Breast epithelium (tissue), 3 donors: ENCODE measurements at regions not wholly inside any gene's neighbourhood (a gene's known extent, or its start where the extent isn't known, plus 50 kb on each side); places are given as distances from the start of the nearest gene placed in this dataset.

ENCODE experiments used
- CTCF ChIP-seq, 3 donors: fragments of 450-650 bp; IDR thresholded peaks; one replicate each; pipeline ENCODE4 v1.5.1; 2016 to 2017; ENCODE audit warnings: antibody characterized with exemption in 3 of 3, mild to moderate bottlenecking in 3 of 3, moderate library complexity in 3 of 3
- POLR2AphosphoS5 ChIP-seq, 3 donors: sonication (generic); formaldehyde crosslinking; IDR thresholded peaks; one replicate each; pipeline ENCODE4 v1.6.1; 2017; ENCODE audit warnings: antibody characterized with exemption in 3 of 3

GRCh38 chr13:82088781-82089180 is 1747.9 kb upstream of the SPRY2 start:
- TF ChIP-seq CTCF (IDR thresholded peaks at IDR 0.05) (no peak), POLR2AphosphoS5 (IDR thresholded peaks at IDR 0.05) (no peak)
